ENCODE measurements at regions not wholly inside any gene's neighbourhood (a gene's known extent, or its start where the extent isn't known, plus 50 kb on each side); places are given as distances from the start of the nearest gene placed in this dataset.
A peak's percentile ranks its signal among the peaks of the same experiment; 100 is the strongest.

DNA sequence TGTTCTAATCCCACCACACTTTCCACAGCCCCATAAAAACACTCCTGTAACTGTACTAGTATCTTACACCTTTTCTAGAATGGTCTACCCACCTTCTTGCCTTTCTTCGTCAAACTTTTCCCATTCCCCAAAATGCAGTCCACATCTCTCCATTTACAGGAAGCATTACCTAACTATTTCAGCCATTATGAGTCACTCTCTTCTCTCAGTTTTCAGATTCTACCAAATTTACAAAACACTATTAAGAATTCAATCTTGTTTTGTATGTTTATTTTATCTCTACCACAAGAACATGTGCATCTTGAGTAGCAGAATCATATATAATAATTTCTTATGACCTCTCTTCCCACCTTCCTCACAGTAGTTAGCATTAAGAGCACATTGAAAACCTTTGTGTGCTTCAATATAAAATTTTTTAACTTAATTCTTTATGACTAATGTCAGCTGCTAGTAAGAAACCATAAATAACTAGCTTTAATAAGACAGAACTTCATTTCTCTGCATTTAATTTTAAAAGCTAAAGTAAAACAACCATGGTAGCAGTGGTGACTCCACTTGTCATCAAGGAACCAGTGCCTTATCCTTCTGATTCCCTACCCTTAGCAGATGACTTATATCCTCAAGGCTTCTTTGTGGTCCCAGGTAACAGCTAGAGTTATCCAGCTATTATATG, 56.6 kb upstream of the MAP2 start:
- DNase-seq (ENCODE audit: low spot score): no peak

DNA sequence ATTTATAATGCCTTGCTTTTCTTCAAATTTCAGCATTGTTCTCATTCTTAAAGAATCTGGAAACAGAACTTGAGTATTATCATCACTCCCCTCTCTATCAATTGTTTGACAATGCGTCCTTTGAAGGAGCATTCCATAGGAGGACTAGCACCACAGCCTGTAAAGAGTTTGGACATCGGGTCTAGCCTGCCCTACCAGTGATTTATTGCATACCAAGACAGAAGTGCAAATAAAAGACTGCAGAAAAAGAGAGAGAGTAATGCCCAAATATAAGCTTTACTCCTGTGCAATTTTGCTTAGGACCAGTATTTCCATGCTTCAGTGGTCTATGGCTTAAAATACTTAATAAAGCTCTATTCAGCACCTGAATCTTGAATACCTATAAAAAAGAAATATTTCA, 55.4 kb upstream of the MAP2 start:
- no peak for DNase-seq (ENCODE audit: low spot score)

DNA sequence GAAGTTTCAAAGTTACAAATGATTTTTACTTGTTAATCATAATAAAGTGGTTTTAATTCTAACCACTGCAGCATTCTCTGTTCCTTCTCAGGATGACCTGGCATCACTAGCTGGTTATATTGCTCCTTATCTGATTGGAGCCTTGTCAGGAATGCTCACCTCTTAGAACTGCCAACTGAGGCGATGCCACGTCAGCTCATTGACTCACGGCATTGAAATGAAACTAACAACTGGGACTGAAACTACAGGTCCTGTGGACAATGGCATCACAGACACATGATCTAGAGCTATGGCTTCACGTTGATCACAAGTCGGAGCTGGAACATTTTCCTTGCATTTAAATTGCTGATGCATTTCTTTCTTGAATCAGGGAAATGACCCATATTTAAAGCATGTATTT, 54.9 kb upstream of the MAP2 start:
- DNase-seq (ENCODE audit: low spot score): peak; percentile 27

DNA sequence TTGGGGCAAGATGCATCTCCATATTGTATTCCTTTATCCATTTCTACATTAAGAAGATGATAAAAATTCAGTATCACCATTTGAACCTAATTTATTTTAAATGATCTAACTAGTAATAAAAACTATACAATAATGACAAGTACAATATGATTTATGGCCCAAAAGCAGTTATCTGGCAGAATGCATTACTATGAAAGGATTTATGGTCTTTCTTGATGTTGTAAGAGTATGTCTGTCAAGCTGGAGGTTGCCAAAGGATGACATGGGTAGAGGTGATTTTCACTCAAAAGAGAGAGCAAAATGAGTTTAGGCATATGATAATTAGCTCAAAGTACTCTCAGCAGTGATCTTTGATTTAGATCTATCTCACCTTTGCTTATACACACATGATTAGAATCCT, 54.2 kb upstream of the MAP2 start:
- DNase-seq (ENCODE audit: low spot score): no peak

DNA sequence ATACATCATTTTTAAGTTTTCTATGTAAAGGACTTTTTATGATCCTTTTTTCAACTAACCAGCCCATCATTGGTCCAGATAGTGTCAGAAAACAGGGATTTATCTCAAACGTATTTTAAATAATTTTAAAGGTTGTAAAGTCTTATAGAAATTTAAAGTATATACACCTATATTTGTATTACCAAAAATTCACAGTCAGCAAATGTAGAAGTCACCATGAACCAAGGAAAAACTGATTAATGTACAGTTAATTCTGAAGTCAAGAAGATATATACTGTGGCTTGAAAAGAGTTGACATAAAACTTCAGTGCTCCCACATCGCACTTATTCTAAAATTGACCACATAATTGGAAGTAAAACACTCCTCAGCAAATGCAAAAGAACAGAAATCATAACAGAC, 52.4 kb upstream of the MAP2 start:
- no peak for DNase-seq (ENCODE audit: low spot score)

Measured in hepatic stellate cell (primary cell).